NCI-H1694 treated with DMSO at 0.1 percent for 48 hours (cell line): ENCODE measurements at regions not wholly inside any gene's neighbourhood (a gene's known extent, or its start where the extent isn't known, plus 50 kb on each side); places are given as distances from the start of the nearest gene placed in this dataset.
A peak's percentile ranks its signal among the peaks of the same experiment; 100 is the strongest.
"Not testable (repeated sequence)": the region's sequence is repeated elsewhere in the genome, so short reads cannot be mapped to it uniquely, and the experiment has no call there.

ENCODE experiments used
- DNase-seq: peaks from one replicate; lab custom pipeline; 2025; lab: John Stamatoyannopoulos, UW

DNA sequence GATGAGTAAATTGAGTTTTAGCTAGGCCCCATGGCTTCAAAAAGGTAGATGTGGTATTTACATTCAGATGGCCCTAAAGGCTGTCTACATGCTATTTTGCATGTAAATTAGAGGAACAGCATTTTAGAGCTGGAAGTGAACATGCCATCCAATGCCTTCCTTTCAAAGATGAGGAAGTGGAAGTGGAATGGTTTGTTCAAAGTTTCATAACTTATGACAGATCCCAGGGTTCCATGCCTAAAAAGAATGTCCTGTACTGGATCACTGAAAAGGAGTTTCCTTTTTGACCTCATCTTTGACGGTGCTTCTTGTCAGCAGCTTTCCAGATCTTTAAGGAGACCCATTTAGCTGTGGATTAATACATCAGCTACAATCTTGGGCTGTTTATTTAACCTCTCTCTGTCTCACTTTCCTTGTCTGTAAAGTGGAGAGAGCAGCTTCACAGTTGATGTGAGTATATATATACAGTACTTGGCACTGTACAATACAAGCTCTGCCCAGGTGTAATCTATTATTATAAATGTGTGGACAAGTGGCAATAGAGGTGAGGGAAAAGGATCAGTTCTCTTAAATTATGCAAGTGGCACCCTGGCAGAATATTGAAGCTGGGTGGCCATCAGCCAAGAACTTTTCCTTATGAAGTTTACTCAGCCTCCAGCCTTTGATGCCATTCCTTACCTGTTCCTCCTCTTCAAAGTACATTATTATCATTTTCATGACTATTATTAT, 68.7 kb upstream of the GOLGA8B start:
- no peak for DNase-seq

- no peak for DNase-seq
Measured at GRCh38 chr15:34650177-34650576, 66.7 kb upstream of the GOLGA8B start.

DNA sequence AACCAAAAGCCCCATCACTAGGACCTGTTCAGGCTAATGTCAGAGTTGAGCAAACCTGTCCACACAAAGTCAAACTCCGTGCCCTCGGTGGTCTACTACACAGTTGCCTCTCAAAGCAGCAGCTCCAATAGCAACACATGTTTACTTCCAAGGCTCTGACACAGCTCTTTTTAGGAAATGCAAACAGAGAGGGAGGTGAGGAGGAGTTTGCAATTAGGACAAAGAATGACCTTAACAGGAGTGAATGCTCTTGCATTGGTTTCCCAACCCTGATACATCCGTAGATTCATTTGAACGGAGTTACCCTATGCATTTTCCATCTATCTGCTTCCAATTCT, 64.8 kb upstream of the GOLGA8B start:
- DNase-seq: no peak

- DNase-seq: peak; percentile 15
Measured at GRCh38 chr15:34647569-34648293, 64.3 kb upstream of the GOLGA8B start.

GRCh38 chr15:34646918-34647317, 63.5 kb upstream of the GOLGA8B start:
- no peak for DNase-seq

- peak; percentile 15 for DNase-seq
Measured at GRCh38 chr15:34644851-34645250, 61.4 kb upstream of the GOLGA8B start.

GRCh38 chr15:34644061-34644460, 60.6 kb upstream of the GOLGA8B start:
- no peak for DNase-seq

GRCh38 chr15:34642247-34642646, 58.8 kb upstream of the GOLGA8B start:
- no peak for DNase-seq

GRCh38 chr15:34640661-34641060, 57.2 kb upstream of the GOLGA8B start:
- DNase-seq: no peak

DNA sequence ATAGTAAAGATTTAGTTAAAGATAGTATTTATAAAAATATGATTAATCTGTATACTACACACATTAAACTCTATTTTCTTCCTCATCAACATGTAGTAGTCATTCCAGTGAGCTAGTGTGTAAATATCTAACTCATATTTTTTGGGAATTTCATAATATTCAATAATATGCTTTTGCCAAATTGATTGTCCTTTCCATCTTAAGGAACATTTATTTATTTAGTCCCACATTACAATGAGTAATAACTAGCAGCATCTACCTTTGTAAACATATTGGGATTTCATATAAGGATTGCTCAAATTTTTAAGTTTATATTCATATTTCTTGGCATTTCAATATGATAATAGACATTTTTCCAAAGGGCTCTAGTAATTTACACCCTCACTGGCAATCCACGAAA, 53.9 kb upstream of the GOLGA8B start:
- no peak for DNase-seq

DNA sequence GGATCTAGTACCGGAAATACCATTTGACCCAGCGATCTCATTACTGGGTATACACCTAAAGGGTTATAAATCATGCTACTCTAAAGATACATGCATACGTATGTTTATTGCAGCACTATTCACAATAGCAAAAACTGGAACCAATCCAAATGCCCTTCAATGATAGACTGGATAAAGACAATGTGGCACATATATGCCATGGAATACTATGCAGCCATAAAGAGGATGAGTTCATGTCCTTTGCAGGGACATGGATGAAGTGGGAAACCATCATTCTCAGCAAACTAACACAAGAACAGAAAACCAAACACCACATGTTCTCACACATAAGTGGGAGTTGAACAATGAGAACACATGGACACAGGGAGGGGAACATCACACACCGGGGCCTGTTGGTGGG, 50.2 kb upstream of the GOLGA8B start:
- not testable (repeated sequence) for DNase-seq
